GM21717 (cell line): ENCODE measurements at regions not wholly inside any gene's neighbourhood (a gene's known extent, or its start where the extent isn't known, plus 50 kb on each side); places are given as distances from the start of the nearest gene placed in this dataset.
"Not testable (repeated sequence)": the region's sequence is repeated elsewhere in the genome, so short reads cannot be mapped to it uniquely, and the experiment has no call there.

Source experiments
- ATAC-seq: cut with Tn5 transposase; IDR thresholded peaks from one replicate; pipeline ENCODE4 v1.9.1; 2021; ENCODE audit warnings: mild to moderate bottlenecking, moderate library complexity; ENCODE audit not compliant: unreplicated experiment

GRCh38 chr10:121131014-121131413 lies 279.9 kb downstream of the WDR11 start:
- ATAC-seq, result no peak

- no peak for ATAC-seq
Observed at GRCh38 chr10:121131426-121132265, 280.5 kb downstream of the WDR11 start.

- no peak for ATAC-seq
Observed at GRCh38 chr10:121132273-121132672, 281.1 kb downstream of the WDR11 start.

- no peak for ATAC-seq
Observed at GRCh38 chr10:121133901-121134300, 282.7 kb downstream of the WDR11 start.

- ATAC-seq, result no peak
Observed at GRCh38 chr10:121134711-121135110, 283.5 kb downstream of the WDR11 start.

- no peak for ATAC-seq
Observed at GRCh38 chr10:121135512-121135911, 284.4 kb downstream of the WDR11 start.

GRCh38 chr10:121137533-121137932 lies 286.4 kb downstream of the WDR11 start:
- ATAC-seq, result no peak

- no peak for ATAC-seq
Observed at GRCh38 chr10:121138112-121138860, 287.1 kb downstream of the WDR11 start.

GRCh38 chr10:121138918-121139317 lies 287.8 kb downstream of the WDR11 start:
- ATAC-seq, result no peak

GRCh38 chr10:121145802-121146395 lies 294.7 kb downstream of the WDR11 start:
- not testable (repeated sequence) for ATAC-seq

- ATAC-seq, result no peak
Observed at GRCh38 chr10:121148921-121149320, 297.8 kb downstream of the WDR11 start.

- no peak for ATAC-seq
Observed at GRCh38 chr10:121152033-121152432, 300.9 kb downstream of the WDR11 start.

- no peak for ATAC-seq
Observed at GRCh38 chr10:121152935-121153334, 301.8 kb downstream of the WDR11 start.

- ATAC-seq, result no peak
Observed at GRCh38 chr10:121154310-121154709, 303.1 kb downstream of the WDR11 start.

- ATAC-seq, result no peak
Observed at GRCh38 chr10:121154846-121155245, 303.7 kb downstream of the WDR11 start.

GRCh38 chr10:121155742-121156474 lies 304.7 kb downstream of the WDR11 start:
- no peak for ATAC-seq

GRCh38 chr10:121157998-121158397 lies 306.8 kb downstream of the WDR11 start:
- ATAC-seq, result no peak

- no peak for ATAC-seq
Observed at GRCh38 chr10:121158988-121159579, 307.9 kb downstream of the WDR11 start.

GRCh38 chr10:121159670-121160069 lies 308.5 kb downstream of the WDR11 start:
- no peak for ATAC-seq

GRCh38 chr10:121165276-121165675 lies 314.1 kb downstream of the WDR11 start:
- ATAC-seq, result no peak
